ENCODE measurements at regions not wholly inside any gene's neighbourhood (a gene's known extent, or its start where the extent isn't known, plus 50 kb on each side); places are given as distances from the start of the nearest gene placed in this dataset.

- Histone ChIP-seq H3K9me3 (no peaks in the 10 kb centered on the region), H3K27ac (no peak overlapping the region), H3K4me3 (no peak overlapping the region), H3K36me3 (no peaks in the 10 kb centered on the region), H3K4me1 (no peaks in the 10 kb centered on the region), H3K27me3 (no peaks in the 10 kb centered on the region)
- no peak for TF ChIP-seq POLR2A (IDR thresholded peaks at IDR 0.05)
- no peak for DNase-seq (ENCODE audit: extremely low spot score in 2 of 2)
- intact Hi-C loops (cut with DNase I), result no loop called here
Observed at GRCh38 chr6:170473301-170473717, 79.8 kb downstream of the PSMB1 start.

GRCh38 chr6:170471491-170471890 is 81.6 kb downstream of the PSMB1 start:
- intact Hi-C loops (cut with DNase I), result no loop called here
- Histone ChIP-seq H3K36me3 (no peaks in the 10 kb centered on the region), H3K4me1 (no peaks in the 10 kb centered on the region), H3K27me3 (no peaks in the 10 kb centered on the region), H3K9me3 (no peaks in the 10 kb centered on the region), H3K4me3 (no peak overlapping the region), H3K27ac (no peak overlapping the region)
- TF ChIP-seq CTCF (IDR thresholded peaks at IDR 0.05) (no peak), POLR2AphosphoS5 (IDR thresholded peaks at IDR 0.05; ENCODE audit: insufficient read depth in 1 of 2, low read depth in 1 of 2) (no peak), POLR2A (IDR thresholded peaks at IDR 0.05) (no peak)
- no peak for DNase-seq (ENCODE audit: extremely low spot score in 2 of 2)

GRCh38 chr6:170470734-170471133 is 82.4 kb downstream of the PSMB1 start:
- Histone ChIP-seq H3K4me3 (no peak overlapping the region), H3K9me3 (no peaks in the 10 kb centered on the region), H3K4me1 (no peaks in the 10 kb centered on the region), H3K27me3 (no peaks in the 10 kb centered on the region), H3K36me3 (no peaks in the 10 kb centered on the region), H3K27ac (no peak overlapping the region)
- no peak for TF ChIP-seq CTCF (IDR thresholded peaks at IDR 0.05)
- no peak for TF ChIP-seq POLR2AphosphoS5 (IDR thresholded peaks at IDR 0.05; ENCODE audit: insufficient read depth in 1 of 2, low read depth in 1 of 2)
- TF ChIP-seq POLR2A (IDR thresholded peaks at IDR 0.05), result no peak
- DNase-seq (ENCODE audit: extremely low spot score in 2 of 2), result no peak
- intact Hi-C loops (cut with DNase I), result no loop called here

- no peak overlapping the region for H3K27ac ChIP-seq
- H3K4me3 ChIP-seq, result no peak overlapping the region
- intact Hi-C loops (cut with DNase I), result no loop called here
- no peaks in the 10 kb centered on the region for H3K9me3 ChIP-seq
- no peaks in the 10 kb centered on the region for H3K27me3 ChIP-seq
- TF ChIP-seq POLR2A (IDR thresholded peaks at IDR 0.05), result no peak
- TF ChIP-seq CTCF (IDR thresholded peaks at IDR 0.05), result no peak
- no peak for TF ChIP-seq POLR2AphosphoS5 (IDR thresholded peaks at IDR 0.05; ENCODE audit: insufficient read depth in 1 of 2, low read depth in 1 of 2)
- DNase-seq (ENCODE audit: extremely low spot score in 2 of 2), result no peak
- H3K4me1 ChIP-seq, result no peaks in the 10 kb centered on the region
- H3K36me3 ChIP-seq, result no peaks in the 10 kb centered on the region
Observed at GRCh38 chr6:170464524-170464979, 88.6 kb downstream of the PSMB1 start.

GRCh38 chr6:170464080-170464479 is 89.0 kb downstream of the PSMB1 start:
- intact Hi-C loops (cut with DNase I), result no loop called here
- no peak for DNase-seq (ENCODE audit: extremely low spot score in 2 of 2)
- Histone ChIP-seq H3K27me3 (no peaks in the 10 kb centered on the region), H3K4me1 (no peaks in the 10 kb centered on the region), H3K4me3 (no peak overlapping the region), H3K9me3 (no peaks in the 10 kb centered on the region), H3K36me3 (no peaks in the 10 kb centered on the region), H3K27ac (no peak overlapping the region)
- TF ChIP-seq CTCF (IDR thresholded peaks at IDR 0.05) (no peak), POLR2AphosphoS5 (IDR thresholded peaks at IDR 0.05; ENCODE audit: insufficient read depth in 1 of 2, low read depth in 1 of 2) (no peak), POLR2A (IDR thresholded peaks at IDR 0.05) (no peak)

Data from vagina (tissue), 2 donors.